GM18498 (cell line): ENCODE measurements at regions not wholly inside any gene's neighbourhood (a gene's known extent, or its start where the extent isn't known, plus 50 kb on each side); places are given as distances from the start of the nearest gene placed in this dataset.

ENCODE experiments used
- ATAC-seq: cut with Tn5 transposase; IDR thresholded peaks from one replicate; pipeline ENCODE4 v1.9.1; 2021; ENCODE audit warnings: mild to moderate bottlenecking, moderate library complexity; ENCODE audit not compliant: unreplicated experiment

DNA sequence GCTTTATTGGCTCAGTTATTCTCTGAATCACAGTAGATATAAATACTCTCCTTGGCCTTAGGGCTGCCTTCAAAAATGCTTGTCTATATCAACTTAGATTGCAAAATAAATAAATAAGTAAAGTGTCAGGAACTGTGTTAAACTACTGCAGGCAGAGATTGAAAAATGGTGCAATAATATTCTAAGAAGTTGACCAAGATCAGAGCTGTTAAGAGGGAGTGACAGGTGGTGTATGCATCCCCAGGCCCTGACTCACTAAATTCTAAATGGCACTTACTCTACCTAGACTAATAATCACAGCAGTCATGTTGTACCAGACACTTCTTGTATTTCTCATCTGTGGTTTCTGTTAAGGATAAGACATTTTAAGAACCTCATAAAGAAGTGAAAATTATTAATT lies 235.1 kb upstream of the SPOCK3 start:
- no peak for ATAC-seq

DNA sequence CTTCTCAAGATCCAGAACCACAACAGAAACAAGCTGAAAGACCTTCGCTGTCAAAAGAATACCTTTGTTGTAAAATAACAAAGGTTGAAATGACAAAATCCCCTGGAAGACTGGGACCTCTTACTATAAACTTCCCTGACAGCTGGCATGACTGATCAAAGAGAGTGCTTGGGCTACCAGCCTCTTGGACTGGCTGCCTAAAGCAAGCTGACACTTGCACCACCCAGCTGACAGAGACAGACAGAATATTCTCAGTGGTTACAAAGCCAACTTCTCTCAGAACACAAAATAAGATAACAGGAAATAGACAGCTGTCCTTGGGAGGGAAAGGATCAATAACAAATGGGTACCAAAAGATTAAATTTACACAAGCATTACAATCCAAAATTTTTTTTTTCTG lies 241.7 kb upstream of the SPOCK3 start:
- no peak for ATAC-seq

DNA sequence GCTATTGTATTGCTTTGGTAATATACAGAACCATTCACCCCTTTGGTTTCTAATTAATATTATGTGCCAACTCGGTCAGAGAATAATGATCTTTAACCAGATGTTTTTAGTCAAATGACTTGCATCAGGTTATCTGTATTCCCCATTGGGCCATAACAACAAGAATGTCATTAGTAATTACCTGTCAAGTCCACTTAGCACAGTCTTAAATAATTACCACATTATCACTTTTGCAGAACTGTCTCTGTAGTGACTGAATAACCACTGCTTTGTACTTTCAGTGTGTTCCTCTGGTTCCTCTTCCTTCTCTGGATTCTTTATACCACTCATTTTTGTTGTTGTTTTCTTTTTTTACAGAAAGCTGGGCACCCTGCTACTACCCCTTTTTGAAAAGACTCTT lies 257.7 kb upstream of the SPOCK3 start:
- ATAC-seq, result no peak

DNA sequence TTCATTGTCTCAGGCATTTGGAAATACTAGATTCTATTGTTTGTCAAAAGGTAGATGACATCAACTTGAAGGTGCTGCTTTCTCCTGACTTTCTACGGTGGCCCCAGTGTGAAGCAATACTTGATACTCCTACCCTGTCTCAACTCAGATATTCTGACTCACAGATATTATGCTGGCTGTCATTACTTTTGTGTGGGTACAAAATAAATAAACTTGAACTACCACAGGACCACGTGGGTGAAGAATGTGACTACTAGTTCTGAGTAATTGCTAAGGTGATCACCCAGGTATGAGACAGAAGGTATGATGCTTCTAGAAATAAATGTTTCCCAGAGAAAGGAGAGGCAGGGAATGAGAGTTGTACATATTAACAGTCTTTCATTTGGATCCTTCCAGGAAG lies 275.3 kb upstream of the SPOCK3 start:
- ATAC-seq, result no peak

DNA sequence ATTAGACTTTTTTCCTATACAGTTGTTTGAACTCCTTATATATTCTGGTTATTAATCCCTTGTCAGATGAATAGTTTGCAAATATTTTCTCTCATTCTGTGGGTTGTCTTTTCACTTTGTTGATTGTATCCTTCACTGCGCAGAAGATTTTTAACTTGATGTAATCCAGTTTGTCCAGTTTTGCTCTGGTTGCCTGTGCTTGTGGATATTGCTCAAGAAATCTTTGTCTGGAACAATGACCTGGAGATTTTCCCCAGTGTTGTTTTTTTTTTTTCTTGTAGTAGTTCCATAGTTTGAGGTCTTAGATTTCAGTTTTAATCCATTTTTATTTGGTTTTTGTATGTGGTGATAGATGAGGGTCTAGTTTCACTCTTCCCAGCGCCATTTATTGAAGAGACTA lies 289.8 kb upstream of the SPOCK3 start:
- ATAC-seq, result no peak

DNA sequence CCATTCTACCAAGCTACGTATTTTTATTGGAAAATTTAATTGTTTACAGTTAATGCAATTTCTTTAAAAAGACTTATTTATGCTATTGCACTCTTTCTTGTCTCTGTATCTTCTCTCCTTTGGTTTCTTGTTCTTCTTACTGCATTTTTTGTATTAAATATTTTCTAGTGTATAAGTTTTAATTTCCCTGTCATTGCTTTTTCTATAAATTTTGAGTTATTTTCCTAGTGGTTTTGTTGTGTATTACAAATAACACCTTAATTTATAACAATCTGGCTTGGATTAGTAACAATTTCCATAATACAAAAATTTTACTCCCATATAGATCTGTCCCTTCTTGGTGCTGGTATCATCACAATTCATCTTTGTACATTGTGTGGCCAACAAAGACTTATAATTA lies 303.5 kb upstream of the SPOCK3 start:
- no peak for ATAC-seq

DNA sequence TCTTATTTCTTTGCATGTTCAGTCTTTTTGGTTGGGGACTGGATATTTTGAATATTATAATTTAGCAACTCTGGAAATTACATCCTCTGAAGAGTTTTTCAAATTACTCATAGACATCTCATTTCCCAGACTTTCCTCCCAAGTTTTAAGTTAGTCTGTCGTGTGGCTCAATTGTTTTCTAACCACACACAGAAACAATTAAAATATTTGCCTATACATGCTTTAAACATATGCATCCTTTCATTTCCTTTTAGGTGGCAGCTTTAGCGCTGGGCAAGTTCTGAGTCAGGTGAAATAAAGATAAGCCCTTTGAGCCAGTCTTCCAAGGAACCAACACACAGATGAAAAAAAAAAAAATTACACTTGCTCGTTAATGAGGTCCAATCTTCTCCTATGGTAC lies 307.0 kb upstream of the SPOCK3 start:
- ATAC-seq, result no peak

DNA sequence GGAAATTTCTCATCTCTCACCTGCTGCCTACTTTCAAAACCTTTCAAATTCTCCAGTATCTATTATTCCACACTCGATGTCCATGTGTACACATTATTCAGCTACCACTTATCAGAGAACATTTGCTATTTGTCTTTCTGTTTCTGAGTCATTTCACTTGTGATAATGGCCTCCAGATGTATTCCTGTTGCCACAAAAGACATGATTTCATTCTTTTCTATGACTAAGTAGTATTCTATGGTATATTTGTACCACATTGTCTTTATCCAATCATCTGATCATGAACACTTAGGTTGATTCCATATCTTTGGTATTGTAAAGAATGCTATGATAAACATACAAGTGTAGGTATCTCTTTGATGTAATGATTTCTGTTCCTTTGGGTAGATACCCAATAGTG lies 310.1 kb upstream of the SPOCK3 start:
- no peak for ATAC-seq

DNA sequence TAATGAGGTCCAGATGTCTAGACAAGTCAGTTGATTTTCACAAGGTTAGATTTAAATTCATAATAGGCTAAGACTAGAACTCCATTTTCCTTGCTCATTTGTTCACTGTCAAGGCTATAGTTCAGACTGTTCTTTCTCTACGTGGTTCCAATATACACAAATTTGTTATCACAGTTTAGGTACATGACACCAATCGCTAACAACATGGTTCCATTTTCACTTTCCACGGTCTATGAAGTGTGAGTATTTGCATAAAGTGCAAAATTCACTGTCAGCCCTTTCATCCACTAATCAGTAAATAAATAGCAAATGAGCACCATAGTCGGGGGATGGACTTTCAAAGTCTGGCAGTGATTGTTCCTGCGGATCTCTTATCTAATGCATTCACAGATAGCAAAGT lies 315.7 kb upstream of the SPOCK3 start:
- no peak for ATAC-seq

DNA sequence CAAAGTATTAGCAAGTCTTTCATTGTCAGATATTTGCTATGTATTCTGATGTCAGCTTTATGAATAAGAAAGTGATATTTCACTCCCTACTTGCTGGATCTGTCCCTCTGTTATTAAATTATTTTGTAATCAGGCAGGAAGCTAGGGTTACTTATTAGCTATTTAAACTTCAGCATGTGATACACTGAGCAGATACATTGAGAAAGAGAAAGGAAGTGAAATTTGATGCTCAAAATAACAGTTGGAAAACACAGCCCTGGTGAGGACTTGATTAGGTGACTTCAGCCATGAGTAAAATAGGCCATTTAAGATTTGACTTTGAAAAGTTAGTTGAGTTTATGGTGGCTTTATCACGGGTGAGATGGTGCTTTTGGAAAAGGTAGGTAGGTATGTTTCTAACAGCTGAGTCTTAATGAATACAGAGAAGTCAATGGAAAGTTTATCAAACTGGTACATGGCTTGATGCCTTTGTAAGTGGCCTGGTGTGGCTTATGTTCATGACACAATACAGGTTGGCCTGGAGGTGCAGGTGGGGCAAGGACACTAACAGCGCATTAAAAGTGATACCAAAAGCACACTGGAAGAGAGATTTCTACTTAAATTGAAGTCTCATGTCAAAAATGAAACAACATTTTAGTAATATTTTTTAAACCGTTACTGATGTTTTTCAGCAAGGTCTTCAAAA lies 321.2 kb upstream of the SPOCK3 start:
- peak; percentile 84 for ATAC-seq

DNA sequence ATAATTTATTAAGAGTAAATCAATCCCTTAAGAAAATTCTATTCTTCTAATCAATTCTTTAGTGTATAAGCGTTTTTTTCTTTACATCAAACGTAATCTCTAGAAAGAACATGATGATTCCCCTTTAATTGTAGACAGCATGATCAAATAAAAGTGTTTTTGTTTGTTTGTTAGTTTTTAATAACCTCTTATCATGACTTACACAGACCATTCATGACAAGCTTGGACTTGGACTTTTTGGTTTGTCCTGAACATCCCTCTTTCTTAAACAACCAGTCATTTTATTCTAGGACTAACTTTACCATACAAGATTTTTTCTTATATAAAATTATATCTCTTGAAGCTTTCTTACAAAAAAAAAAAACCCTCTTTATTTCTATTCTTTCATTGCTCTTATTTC lies 344.6 kb upstream of the SPOCK3 start:
- no peak for ATAC-seq

DNA sequence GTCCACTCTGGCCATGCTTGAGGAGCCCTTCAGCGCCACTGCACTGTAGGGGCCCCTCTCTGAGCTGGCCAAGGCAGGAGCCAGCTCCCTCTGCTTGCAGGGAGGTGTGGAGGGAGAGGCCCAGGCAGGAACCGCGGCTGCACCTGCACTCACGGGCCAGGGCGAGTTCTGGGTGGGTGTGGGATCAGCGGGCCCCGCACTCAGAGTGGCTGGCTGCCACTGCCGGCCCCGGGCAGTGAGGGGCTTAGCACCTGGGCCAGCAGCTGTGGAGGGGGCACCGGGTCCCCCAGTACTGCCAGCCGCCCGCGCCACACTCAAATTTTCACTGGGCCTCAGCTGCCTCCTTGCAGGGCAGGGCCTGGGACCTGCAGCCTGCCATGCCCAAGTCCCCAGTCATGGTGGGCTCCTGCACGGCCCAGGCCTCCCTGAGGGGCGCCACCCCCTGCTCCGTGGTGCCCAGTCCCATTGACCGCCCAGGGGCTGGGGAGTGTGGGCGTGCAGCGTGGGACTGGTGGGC lies 347.2 kb upstream of the SPOCK3 start:
- no peak for ATAC-seq

DNA sequence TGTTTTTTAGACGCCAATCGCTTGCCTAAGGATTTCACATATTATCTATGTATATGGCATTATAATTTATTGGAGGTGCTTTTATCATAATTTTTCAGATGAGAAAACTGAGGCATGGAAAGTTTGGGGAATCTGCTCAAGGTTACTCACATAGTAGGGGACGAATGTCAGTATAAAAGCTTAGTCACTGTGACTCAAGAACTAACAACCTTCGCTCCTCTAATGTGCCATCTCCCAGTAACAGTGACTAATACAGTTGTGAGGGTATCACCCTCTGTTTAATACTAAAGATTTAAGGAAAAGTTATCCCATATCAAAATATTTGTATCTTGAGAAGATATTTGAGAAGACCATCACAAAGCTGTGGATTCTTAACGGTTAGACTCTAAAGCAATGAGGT lies 353.1 kb upstream of the SPOCK3 start:
- no peak for ATAC-seq

DNA sequence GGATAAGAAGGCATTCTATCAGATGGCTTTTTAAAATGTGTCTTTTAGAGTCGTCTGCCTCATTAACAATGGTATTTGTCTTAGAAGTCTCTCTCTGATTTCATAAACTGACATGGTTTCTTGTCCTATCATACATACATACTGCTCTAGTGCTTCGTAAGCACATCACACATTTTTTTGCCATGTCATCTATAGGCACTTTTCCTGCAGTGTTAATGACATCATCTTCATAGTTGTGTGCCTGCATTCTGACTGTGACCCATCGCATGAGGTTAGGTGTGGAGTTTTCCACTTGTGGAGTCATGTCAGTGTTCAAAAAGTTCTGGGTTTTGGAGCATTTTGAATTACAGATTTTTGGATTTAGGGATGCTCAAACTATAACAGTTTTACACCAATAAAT lies 361.6 kb upstream of the SPOCK3 start:
- no peak for ATAC-seq

DNA sequence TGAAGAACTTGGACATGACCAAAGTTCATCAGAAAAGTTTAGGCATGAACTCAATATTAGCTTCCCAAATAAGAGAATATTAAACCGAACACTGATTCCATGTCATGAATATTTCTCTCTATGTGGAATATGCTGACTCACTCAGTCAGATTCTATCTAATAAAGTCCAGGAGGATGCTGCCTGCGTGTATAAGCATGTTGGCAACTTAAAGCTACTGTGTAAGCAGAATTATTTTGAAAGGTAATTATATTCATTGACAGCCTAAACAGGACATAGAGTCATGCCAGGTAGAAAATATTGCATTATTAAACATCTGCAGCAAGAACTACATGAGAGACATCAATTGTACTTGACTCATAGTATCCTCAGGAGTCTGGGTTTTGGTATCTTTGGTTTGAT lies 367.9 kb upstream of the SPOCK3 start:
- no peak for ATAC-seq

DNA sequence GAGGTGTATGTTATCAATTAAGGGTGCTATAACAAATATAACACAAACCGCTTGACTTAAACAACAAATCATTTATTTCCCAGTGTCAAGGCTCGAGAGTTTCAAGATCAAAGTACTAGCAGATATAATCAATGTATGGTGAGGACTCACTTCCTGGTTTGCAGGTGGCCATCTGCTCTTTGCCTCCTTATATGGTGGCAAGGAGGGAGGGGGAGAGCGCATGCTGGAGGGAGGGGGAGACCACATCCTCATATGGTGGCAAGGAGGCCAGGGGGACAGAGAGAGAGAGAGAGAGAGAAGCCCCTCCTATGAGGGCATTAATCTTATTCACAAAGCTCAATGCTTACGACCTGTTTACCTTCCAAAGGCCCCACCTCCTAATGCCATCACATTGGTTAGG lies 372.3 kb upstream of the SPOCK3 start:
- ATAC-seq, result no peak

DNA sequence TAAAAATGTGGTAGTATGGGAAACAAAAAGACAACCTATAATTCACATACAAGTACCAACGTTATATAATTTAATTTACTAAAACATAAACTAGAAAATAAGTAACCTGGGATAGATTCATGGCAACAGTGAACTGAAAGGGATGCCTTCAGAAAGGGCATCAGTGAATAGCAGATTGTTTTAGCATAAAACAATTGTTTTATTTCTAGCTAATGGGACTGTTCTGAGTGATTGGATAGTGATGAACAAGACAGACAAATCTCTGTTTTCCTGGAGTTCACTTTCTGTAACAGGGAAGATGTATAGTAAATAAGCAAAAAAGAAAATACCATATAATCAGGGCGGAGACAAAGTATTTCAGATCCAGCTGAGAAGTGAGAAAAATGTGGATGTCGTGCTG lies 379.1 kb upstream of the SPOCK3 start:
- ATAC-seq, result no peak

DNA sequence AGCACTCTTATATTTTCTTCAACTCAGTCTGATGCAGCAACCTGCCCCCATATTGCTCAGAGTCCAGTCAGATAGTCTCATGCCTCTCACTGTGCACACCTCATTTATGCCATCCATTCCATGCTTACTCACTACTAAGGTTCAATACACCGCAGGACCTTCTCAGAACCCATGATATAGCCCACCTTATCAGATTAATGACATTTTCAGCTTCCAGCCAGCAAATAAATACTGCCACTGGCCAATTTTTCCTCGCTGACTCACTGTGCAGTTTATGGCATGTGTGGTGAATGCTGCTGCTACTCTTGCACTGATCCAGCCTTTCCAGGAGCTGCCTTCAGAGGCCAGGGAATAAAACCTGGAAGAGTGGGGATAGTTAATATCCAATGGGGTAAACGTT lies 380.6 kb upstream of the SPOCK3 start:
- ATAC-seq, result no peak

DNA sequence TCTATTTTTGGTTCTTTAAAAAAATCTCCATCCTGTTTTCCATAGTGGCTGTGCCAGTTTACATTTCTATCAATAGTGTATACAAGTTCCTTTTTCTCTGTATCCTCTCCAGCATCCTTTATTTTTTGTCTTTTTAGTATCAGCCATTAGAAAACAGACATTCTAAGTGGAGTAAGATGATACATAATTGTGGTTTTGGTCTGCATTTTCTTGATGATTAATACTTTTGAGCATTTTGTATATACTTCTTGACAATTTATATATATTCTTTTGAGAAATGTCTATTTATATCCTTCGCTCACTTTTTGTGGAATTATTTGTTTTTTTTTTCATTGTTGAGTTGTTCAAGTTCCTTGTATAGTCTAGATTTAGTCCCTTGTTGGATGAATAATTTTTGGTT lies 382.2 kb upstream of the SPOCK3 start:
- no peak for ATAC-seq

DNA sequence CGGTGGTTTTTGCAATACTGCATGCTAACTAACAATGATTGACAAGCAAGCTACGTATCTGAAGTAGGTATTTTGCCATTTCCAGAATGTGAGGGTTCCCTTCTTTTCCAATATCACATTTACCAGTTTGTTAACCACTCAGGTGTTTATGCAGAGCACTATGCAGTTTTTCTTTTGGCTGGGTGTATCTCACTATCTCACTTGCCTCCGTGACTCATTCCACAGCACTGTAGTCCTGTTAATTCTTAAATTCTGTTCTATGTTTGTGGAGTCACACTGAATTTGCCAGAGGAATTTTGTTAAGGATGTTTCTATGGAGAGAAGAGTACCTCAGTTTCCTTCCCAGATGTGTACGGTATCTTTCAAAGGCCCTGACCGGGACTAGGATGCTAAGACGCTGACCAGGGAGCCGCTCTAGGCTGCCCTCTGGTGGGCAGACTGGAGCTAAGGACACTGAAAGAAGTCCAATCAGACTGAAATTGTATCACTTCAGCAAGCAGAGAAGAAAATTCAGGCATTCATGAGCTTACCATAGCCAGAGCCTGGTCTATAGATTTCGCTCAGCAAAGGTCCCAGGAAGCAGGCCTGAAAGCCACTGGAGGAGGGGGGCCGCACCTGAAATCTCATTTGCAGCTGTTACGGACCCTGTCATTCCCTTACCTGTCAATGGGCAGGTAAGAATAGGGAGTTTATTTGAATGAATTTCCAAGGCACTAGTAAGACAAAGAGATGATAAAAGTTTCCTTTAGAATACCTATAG lies 388.4 kb upstream of the SPOCK3 start:
- peak; percentile 98 for ATAC-seq

DNA sequence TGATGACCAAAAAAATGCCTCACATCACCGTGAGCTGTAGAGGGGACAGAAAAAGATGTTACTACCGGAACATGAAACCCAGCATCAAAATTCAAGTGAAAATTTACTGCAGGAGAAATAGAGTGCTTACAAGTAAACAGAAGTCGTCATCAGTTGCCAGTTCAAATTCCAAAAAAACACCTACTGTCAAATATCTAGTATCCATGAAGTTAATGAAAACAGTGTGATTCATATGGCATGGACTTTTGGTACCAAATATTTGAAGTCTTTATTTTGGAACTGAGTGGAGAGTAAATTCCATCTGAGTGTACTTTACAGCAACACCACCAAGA lies 388.9 kb upstream of the SPOCK3 start:
- no peak for ATAC-seq

DNA sequence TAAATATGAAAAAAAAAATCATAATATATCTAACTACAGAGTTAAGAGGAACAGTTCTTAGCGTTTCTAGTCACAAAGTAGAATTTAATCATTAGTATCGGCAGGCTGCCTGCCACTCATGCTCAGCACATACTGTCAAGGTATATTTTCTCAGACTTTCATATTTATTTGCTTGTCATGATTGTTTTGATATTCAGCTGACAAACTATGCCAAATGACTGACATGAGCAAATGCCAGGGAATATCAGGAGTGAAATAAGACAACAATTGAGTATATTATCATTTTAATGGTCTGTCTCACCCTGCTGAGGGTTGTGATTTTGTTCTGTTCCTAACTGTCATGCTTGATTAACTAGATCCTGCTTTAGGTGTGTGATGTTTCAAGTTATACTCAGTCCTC lies 395.0 kb upstream of the SPOCK3 start:
- no peak for ATAC-seq

DNA sequence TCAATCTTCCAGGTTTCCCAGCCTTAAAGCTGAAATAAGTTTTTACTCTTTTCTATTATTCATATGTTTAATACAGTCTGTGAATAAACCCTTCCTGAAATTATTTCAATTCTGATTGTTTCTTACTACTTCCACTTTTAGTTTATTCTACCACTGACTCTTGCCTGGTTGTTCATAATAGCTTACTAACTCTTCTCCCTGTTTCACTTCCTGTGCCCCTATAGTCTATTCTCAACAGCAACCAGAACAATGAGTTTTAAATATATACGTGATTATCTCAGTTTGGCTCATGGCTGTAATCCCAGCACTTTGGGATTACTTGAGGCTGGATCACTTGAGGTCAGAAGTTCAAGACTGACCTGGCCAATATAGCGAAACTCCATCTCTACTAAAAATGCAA lies 408.0 kb upstream of the SPOCK3 start:
- ATAC-seq, result peak; percentile 72
